IMR-90 (cell line): ENCODE measurements at regions not wholly inside any gene's neighbourhood (a gene's known extent, or its start where the extent isn't known, plus 50 kb on each side); places are given as distances from the start of the nearest gene placed in this dataset.
A peak's percentile ranks its signal among the peaks of the same experiment; 100 is the strongest.

Experiments used
- ATAC-seq: fragments of 200-7000 bp; cut with Tn5 transposase; 2 replicates; pipeline ENCODE4 v1.9.1; 2020; ENCODE audit warnings: low read depth, mild to moderate bottlenecking, moderate library complexity
- BruUV-seq: library from RNA; stranded (reverse); fragments of 400-500 nt; replicated peaks from 2 replicates; lab custom pipeline; 2021; lab: Mats Ljungman, UMichigan
- CTCF ChIA-PET: fragments of 300-600 bp; formaldehyde crosslinking; extraction: SDS; loops from one replicate; lab custom pipeline; 2021; ENCODE audit warnings: antibody characterized with exemption; lab: Yijun Ruan, JAX
- POLR2A ChIA-PET: fragments of 300-600 bp; sonication (Branson Sonifier 250); formaldehyde crosslinking; loops from one replicate; lab custom pipeline; 2022; ENCODE audit warnings: antibody characterized with exemption; ENCODE audit not compliant: unreplicated experiment; lab: Charles Lee
- DNase-seq: peaks from one replicate; pipeline ENCODE4 v3.0.0; 2013
- H2AFZ ChIP-seq: replicated peaks from 2 replicates; pipeline ENCODE3; 2013; ENCODE audit warnings: low read length, mild to moderate bottlenecking; ENCODE audit not compliant: poor library complexity
- H2AK5ac ChIP-seq: 2 replicates; pipeline ENCODE4 v1.6.1; 2013; ENCODE audit warnings: low read depth, low read length, inconsistent platforms
- H2AK9ac ChIP-seq: replicated peaks from 2 replicates; pipeline ENCODE3; 2013; ENCODE audit warnings: mild to moderate bottlenecking, low read depth, low read length, moderate library complexity; ENCODE audit not compliant: poor library complexity
- H2BK120ac ChIP-seq: 2 replicates; pipeline ENCODE4 v1.6.1; 2013; ENCODE audit warnings: low read depth, low read length, inconsistent platforms
- H2BK15ac ChIP-seq: 3 replicates; pipeline ENCODE4 v1.6.1; 2013; ENCODE audit warnings: low read depth, low read length, inconsistent platforms
- H2BK20ac ChIP-seq: 2 replicates; pipeline ENCODE4 v1.6.1; 2013; ENCODE audit warnings: low read depth, mild to moderate bottlenecking, inconsistent platforms, low read length, moderate library complexity
- H2BK5ac ChIP-seq: 2 replicates; pipeline ENCODE4 v1.6.1; 2013; ENCODE audit warnings: mild to moderate bottlenecking, low read depth, low read length, inconsistent platforms; ENCODE audit not compliant: poor library complexity, severe bottlenecking
- H3K14ac ChIP-seq: replicated peaks from 2 replicates; pipeline ENCODE4 v1.6.1; 2013; ENCODE audit warnings: low read depth, low read length, inconsistent platforms
- H3K18ac ChIP-seq: 2 replicates; pipeline ENCODE4 v1.6.1; 2013; ENCODE audit warnings: low read depth, low read length, control low read depth
- H3K23ac ChIP-seq: 2 replicates; pipeline ENCODE4 v1.6.1; 2013; ENCODE audit warnings: low read depth, low read length, inconsistent platforms
- H3K27ac ChIP-seq: 2 replicates; pipeline ENCODE4 v1.5.1; 2013; ENCODE audit warnings: mild to moderate bottlenecking, control low read depth, low read length; ENCODE audit not compliant: insufficient read depth
- H3K27me3 ChIP-seq: 2 replicates; pipeline ENCODE4 v1.6.1; 2013; ENCODE audit warnings: low read length; ENCODE audit not compliant: control insufficient read depth, insufficient read depth
- H3K36me3 ChIP-seq: 2 replicates; pipeline ENCODE4 v1.6.1; 2013; ENCODE audit warnings: low read length, mixed read lengths; ENCODE audit not compliant: control insufficient read depth, insufficient read depth
- H3K4ac ChIP-seq: 2 replicates; pipeline ENCODE4 v1.6.1; 2013; ENCODE audit warnings: low read depth, low read length, inconsistent platforms
- H3K4me1 ChIP-seq: 2 replicates; pipeline ENCODE4 v1.6.1; 2013; ENCODE audit warnings: low read length, mixed read lengths; ENCODE audit not compliant: control insufficient read depth, insufficient read depth
- H3K4me2 ChIP-seq: 2 replicates; pipeline ENCODE4 v1.6.1; 2013; ENCODE audit warnings: low read depth, mild to moderate bottlenecking, control low read depth, low read length, moderate library complexity
- H3K4me3 ChIP-seq: 2 replicates; pipeline ENCODE4 v1.5.1; 2013; ENCODE audit warnings: low read depth, mild to moderate bottlenecking, control low read depth, low read length, moderate library complexity; ENCODE audit not compliant: insufficient read depth
- H3K56ac ChIP-seq: 2 replicates; pipeline ENCODE4 v1.6.1; 2013; ENCODE audit warnings: low read length, inconsistent platforms; ENCODE audit not compliant: insufficient read depth; ENCODE audit errors: extremely low read depth
- H3K79me1 ChIP-seq, 2 experiments: 2 replicates each; pipeline ENCODE4 v1.6.1; 2013; ENCODE audit warnings: low read length in 2 of 2, inconsistent platforms in 1 of 2, low read depth in 1 of 2
- H3K9ac ChIP-seq: 2 replicates; pipeline ENCODE4 v1.6.1; 2013; ENCODE audit warnings: low read depth, low read length, control low read depth
- H3K9me1 ChIP-seq: 2 replicates; pipeline ENCODE4 v1.6.1; 2013; ENCODE audit warnings: low read length, inconsistent platforms; ENCODE audit not compliant: insufficient read depth
- H3K9me3 ChIP-seq: 2 replicates; pipeline ENCODE4 v1.6.1; 2013; ENCODE audit warnings: low read length; ENCODE audit not compliant: control insufficient read depth, insufficient read depth
- H4K20me1 ChIP-seq: 2 replicates; pipeline ENCODE4 v1.6.1; 2013; ENCODE audit warnings: low read length, inconsistent platforms; ENCODE audit not compliant: insufficient read depth
- H4K5ac ChIP-seq: 2 replicates; pipeline ENCODE4 v1.6.1; 2013; ENCODE audit warnings: mild to moderate bottlenecking, low read depth, low read length, control low read depth
- H4K8ac ChIP-seq, 2 experiments: 2 replicates each; pipeline ENCODE4 v1.6.1; 2013; ENCODE audit warnings: low read depth in 2 of 2, low read length in 2 of 2, control low read depth in 1 of 2, inconsistent platforms in 1 of 2
- H4K91ac ChIP-seq: 2 replicates; pipeline ENCODE4 v1.6.1; 2013; ENCODE audit warnings: low read depth, low read length, inconsistent platforms; ENCODE audit not compliant: insufficient read depth
- BHLHE40 ChIP-seq: fragments of 150-350 bp; IDR thresholded peaks from 2 replicates; pipeline ENCODE4 v1.6.1; 2016; ENCODE audit warnings: mild to moderate bottlenecking, low read depth, low read length
- CEBPB ChIP-seq: IDR thresholded peaks from 2 replicates; pipeline ENCODE4 v1.6.1; 2012; ENCODE audit warnings: low read depth, low read length, improper control_type of control experiment
- CHD1 ChIP-seq: IDR thresholded peaks from 2 replicates; pipeline ENCODE4 v1.6.1; 2012; ENCODE audit warnings: low read depth, low read length, improper control_type of control experiment
- FOS ChIP-seq: fragments of 150-350 bp; IDR thresholded peaks from 2 replicates; pipeline ENCODE4 v1.6.1; 2016; ENCODE audit warnings: low read depth, low read length
- MAFK ChIP-seq: IDR thresholded peaks from 2 replicates; pipeline ENCODE4 v1.6.1; 2012; ENCODE audit warnings: low read depth, low read length, improper control_type of control experiment
- MAZ ChIP-seq: IDR thresholded peaks from 2 replicates; pipeline ENCODE4 v1.6.1; 2012; ENCODE audit warnings: low read depth, mild to moderate bottlenecking, low read length, improper control_type of control experiment, moderate library complexity, borderline replicate concordance
- MXI1 ChIP-seq: IDR thresholded peaks from 2 replicates; pipeline ENCODE4 v1.6.1; 2012; ENCODE audit warnings: low read depth, mild to moderate bottlenecking, low read length, moderate library complexity, borderline replicate concordance
- NFE2L2 ChIP-seq: fragments of 150-350 bp; IDR thresholded peaks from 2 replicates; pipeline ENCODE4 v1.6.1; 2016; ENCODE audit warnings: low read depth, mild to moderate bottlenecking, low read length
- POLR2A ChIP-seq: IDR thresholded peaks from 2 replicates; pipeline ENCODE4 v1.6.1; 2012; ENCODE audit warnings: mild to moderate bottlenecking, low read depth, low read length
- RAD21 ChIP-seq: IDR thresholded peaks from 2 replicates; pipeline ENCODE4 v1.6.1; 2012; ENCODE audit warnings: low read length, improper control_type of control experiment
- RCOR1 ChIP-seq: IDR thresholded peaks from 2 replicates; pipeline ENCODE4 v1.6.1; 2012; ENCODE audit warnings: mild to moderate bottlenecking, low read length, improper control_type of control experiment; ENCODE audit not compliant: insufficient replicate concordance
- RFX5 ChIP-seq: IDR thresholded peaks from 2 replicates; pipeline ENCODE4 v1.8.0; 2012; ENCODE audit warnings: low read depth, mild to moderate bottlenecking, low read length, moderate library complexity
- SMC3 ChIP-seq: fragments of 150-350 bp; IDR thresholded peaks from 2 replicates; pipeline ENCODE4 v1.6.1; 2016; ENCODE audit warnings: low read depth, mild to moderate bottlenecking, antibody characterized with exemption, low read length, moderate library complexity
- WGBS, 2 experiments: methylation state at CpG; one replicate each; pipeline versions ENCODE4 v1.1.5 to v1.1.7; 2013; ENCODE audit warnings: missing lambda C conversion rate in 2 of 2; ENCODE audit not compliant: insufficient read length in 1 of 2; ENCODE audit errors: extremely low coverage in 2 of 2; 5-methylcytosine and 5-hydroxymethylcytosine counted together
- dilution Hi-C: fragments of 300-500 bp; cut with HindIII; formaldehyde crosslinking; loops from one replicate; pipeline ENCODE4 v1.14.3; 2018; ENCODE audit warnings: low sequenced_read_pairs; ENCODE audit not compliant: unreplicated experiment
- in situ Hi-C: fragments of 300-500 bp; cut with MboI; formaldehyde crosslinking; loops from 3 replicates; pipeline ENCODE4 v1.14.3; 2019; ENCODE audit warnings: low sequenced_read_pairs, inconsistent platforms, mixed read lengths
- intact Hi-C: fragments of 100-400 bp; cut with micrococcal nuclease; formaldehyde crosslinking; loops from 2 replicates; pipeline ENCODE4 v1.10.0; 2022
- TF ChIP-seq, protein P1 (sequence below): fragments of 150-350 bp; IDR thresholded peaks from 2 replicates; pipeline ENCODE4 v1.6.1; 2016; ENCODE audit warnings: low read depth, mild to moderate bottlenecking, low read length, moderate library complexity, borderline replicate concordance
- TF ChIP-seq, protein P2 (sequence below): conservative IDR thresholded peaks from 2 replicates; pipeline ENCODE4 v1.5.1; 2012; ENCODE audit warnings: mild to moderate bottlenecking, low read depth, low read length, improper control_type of control experiment
- TF ChIP-seq, protein P3 (sequence below): fragments of 150-350 bp; IDR thresholded peaks from 2 replicates; pipeline ENCODE4 v1.6.1; 2017; ENCODE audit warnings: mild to moderate bottlenecking, antibody characterized with exemption, low read length, low read depth

DNA sequence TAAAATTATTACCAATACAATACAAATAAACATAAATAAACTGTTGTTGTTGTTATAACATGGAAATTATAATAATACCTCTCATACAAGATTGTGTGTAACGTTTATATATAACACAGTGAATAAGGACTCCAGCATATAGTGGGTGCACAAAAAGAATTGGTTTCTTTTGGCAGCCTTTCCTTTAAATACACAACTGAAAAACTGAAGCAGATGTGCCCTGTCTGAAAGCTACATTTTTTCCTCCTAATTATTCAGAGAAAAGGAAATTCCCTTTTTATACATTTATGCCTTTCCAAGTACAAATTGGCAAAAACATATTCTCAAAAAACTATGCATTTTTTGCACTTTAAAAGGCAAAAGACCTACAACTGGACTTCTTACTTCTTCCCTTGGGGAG lies 928.9 kb upstream of the NR2F2 start:
- Histone ChIP-seq H3K4ac (no peak overlapping the region), H2AFZ (no peak overlapping the region), H3K27me3 (no peaks in the 10 kb centered on the region), H4K91ac (no peak overlapping the region), H3K36me3 (no peaks in the 10 kb centered on the region), H2BK15ac (no peak overlapping the region), H3K9me1 (peaks cover 3% of the 10 kb centered on the region; the same call in 1 of the 2 replicates), H3K4me1 (peaks cover 4% of the 10 kb centered on the region), H3K4me2 (no peak overlapping the region), H3K18ac (peak overlapping the region; percentile 85; the same call in 1 of the 2 replicates), H3K9ac (no peak overlapping the region), H3K4me3 (no peak overlapping the region), H4K20me1 (no peaks in the 10 kb centered on the region), H2BK20ac (no peak overlapping the region), H3K23ac (no peak overlapping the region), H3K14ac (no peak overlapping the region), H2AK9ac (no peak overlapping the region), H3K9me3 (no peaks in the 10 kb centered on the region), H2BK120ac (no peak overlapping the region), H3K79me1 (no peaks in the 10 kb centered on the region), H3K56ac (no peak overlapping the region), H2AK5ac (no peak overlapping the region), H3K27ac (peak overlapping the region; percentile 86; the same call in 1 of the 2 replicates), H2BK5ac (no peak overlapping the region), H4K5ac (no peak overlapping the region; the same call in 1 of the 2 replicates), H4K8ac (no peak overlapping the region)
- no TSS peak for BruUV-seq
- ChIA-PET CTCF (no interaction called here), POLR2A (no interaction called here)
- peak; percentile 26 for DNase-seq
- TF ChIP-seq MAFK (no peak), RFX5 (no peak), MXI1 (no peak), RAD21 (no peak), NFE2L2 (no peak), BHLHE40 (no peak), RCOR1 (no peak), MAZ (no peak), SMC3 (no peak), POLR2A (no peak), CEBPB (no peak), FOS (no peak), CHD1 (no peak)
- TF ChIP-seq, protein P1, sequence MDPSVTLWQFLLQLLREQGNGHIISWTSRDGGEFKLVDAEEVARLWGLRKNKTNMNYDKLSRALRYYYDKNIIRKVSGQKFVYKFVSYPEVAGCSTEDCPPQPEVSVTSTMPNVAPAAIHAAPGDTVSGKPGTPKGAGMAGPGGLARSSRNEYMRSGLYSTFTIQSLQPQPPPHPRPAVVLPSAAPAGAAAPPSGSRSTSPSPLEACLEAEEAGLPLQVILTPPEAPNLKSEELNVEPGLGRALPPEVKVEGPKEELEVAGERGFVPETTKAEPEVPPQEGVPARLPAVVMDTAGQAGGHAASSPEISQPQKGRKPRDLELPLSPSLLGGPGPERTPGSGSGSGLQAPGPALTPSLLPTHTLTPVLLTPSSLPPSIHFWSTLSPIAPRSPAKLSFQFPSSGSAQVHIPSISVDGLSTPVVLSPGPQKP: no peak
- TF ChIP-seq, protein P2, sequence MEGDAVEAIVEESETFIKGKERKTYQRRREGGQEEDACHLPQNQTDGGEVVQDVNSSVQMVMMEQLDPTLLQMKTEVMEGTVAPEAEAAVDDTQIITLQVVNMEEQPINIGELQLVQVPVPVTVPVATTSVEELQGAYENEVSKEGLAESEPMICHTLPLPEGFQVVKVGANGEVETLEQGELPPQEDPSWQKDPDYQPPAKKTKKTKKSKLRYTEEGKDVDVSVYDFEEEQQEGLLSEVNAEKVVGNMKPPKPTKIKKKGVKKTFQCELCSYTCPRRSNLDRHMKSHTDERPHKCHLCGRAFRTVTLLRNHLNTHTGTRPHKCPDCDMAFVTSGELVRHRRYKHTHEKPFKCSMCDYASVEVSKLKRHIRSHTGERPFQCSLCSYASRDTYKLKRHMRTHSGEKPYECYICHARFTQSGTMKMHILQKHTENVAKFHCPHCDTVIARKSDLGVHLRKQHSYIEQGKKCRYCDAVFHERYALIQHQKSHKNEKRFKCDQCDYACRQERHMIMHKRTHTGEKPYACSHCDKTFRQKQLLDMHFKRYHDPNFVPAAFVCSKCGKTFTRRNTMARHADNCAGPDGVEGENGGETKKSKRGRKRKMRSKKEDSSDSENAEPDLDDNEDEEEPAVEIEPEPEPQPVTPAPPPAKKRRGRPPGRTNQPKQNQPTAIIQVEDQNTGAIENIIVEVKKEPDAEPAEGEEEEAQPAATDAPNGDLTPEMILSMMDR: no peak
- TF ChIP-seq, protein P3, sequence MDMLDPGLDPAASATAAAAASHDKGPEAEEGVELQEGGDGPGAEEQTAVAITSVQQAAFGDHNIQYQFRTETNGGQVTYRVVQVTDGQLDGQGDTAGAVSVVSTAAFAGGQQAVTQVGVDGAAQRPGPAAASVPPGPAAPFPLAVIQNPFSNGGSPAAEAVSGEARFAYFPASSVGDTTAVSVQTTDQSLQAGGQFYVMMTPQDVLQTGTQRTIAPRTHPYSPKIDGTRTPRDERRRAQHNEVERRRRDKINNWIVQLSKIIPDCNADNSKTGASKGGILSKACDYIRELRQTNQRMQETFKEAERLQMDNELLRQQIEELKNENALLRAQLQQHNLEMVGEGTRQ: no peak
- WGBS, 2 experiments: no CpG with 5 or more reads among the region's 1 CpG
- in situ Hi-C loops: no loop called here
- ATAC-seq: peak; percentile 43; the same call in 1 of the 2 replicates
- dilution Hi-C loops: no loop called here
- intact Hi-C loops: no loop called here
